MM.1S (cell line): ENCODE measurements at regions not wholly inside any gene's neighbourhood (a gene's known extent, or its start where the extent isn't known, plus 50 kb on each side); places are given as distances from the start of the nearest gene placed in this dataset.

Source experiments
- CTCF ChIP-seq: fragments of 300-600 bp; sonication (generic); IDR thresholded peaks from 2 replicates; pipeline ENCODE4 v1.5.1; 2016; ENCODE audit warnings: antibody characterized with exemption, low read length, mixed read lengths
- EZH2 ChIP-seq: fragments of 300-600 bp; sonication (generic); optimal IDR thresholded peaks from 2 replicates; pipeline ENCODE3; 2017; ENCODE audit warnings: low read depth, mild to moderate bottlenecking, antibody characterized with exemption, low read length, mixed read lengths
- EZH2phosphoT487 ChIP-seq: fragments of 300-600 bp; sonication (generic); IDR thresholded peaks from 2 replicates; pipeline ENCODE4 v1.6.1; 2018; ENCODE audit warnings: antibody characterized with exemption, low read length

- TF ChIP-seq CTCF (no peak), EZH2phosphoT487 (no peak), EZH2 (no peak)
These were observed 298.4 kb upstream of the MMADHC start for GRCh38 chr2:149885946-149886345.
